ENCODE measurements at regions not wholly inside any gene's neighbourhood (a gene's known extent, or its start where the extent isn't known, plus 50 kb on each side); places are given as distances from the start of the nearest gene placed in this dataset.

- Histone ChIP-seq H3K9me3 (ENCODE audit: insufficient read depth, low read length) (no peaks in the 10 kb centered on the region), H3K4me3 (ENCODE audit: low read length) (no peak overlapping the region), H3K4me1 (ENCODE audit: low read length) (no peaks in the 10 kb centered on the region), H3K4me2 (ENCODE audit: low read length) (no peak overlapping the region), H3K36me3 (replicated peaks; ENCODE audit: low read depth, low read length) (no peaks in the 10 kb centered on the region), H2AFZ (ENCODE audit: low read depth, low read length) (no peak overlapping the region), H3K27me3 (ENCODE audit: low read depth, low read length) (no peaks in the 10 kb centered on the region), H3K27ac (ENCODE audit: low read length) (no peak overlapping the region), H3K9ac (ENCODE audit: low read length) (no peak overlapping the region), H3K79me2 (ENCODE audit: low read length) (no peaks in the 10 kb centered on the region), H4K20me1 (ENCODE audit: insufficient read depth, low read length) (no peaks in the 10 kb centered on the region)
- TF ChIP-seq CTCF (IDR thresholded peaks at IDR 0.05; ENCODE audit: low read depth, low read length): no peak
- TF ChIP-seq EZH2phosphoT487 (IDR thresholded peaks at IDR 0.05; ENCODE audit: low read depth): no peak
Measured at GRCh38 chr12:82146740-82147139, 211.4 kb downstream of the CCDC59 start.

- Histone ChIP-seq H3K4me1 (ENCODE audit: low read length) (no peaks in the 10 kb centered on the region), H3K27ac (ENCODE audit: low read length) (no peak overlapping the region), H3K9ac (ENCODE audit: low read length) (no peak overlapping the region), H4K20me1 (ENCODE audit: insufficient read depth, low read length) (no peaks in the 10 kb centered on the region), H3K4me2 (ENCODE audit: low read length) (no peak overlapping the region), H2AFZ (ENCODE audit: low read depth, low read length) (no peak overlapping the region), H3K9me3 (ENCODE audit: insufficient read depth, low read length) (no peaks in the 10 kb centered on the region), H3K27me3 (ENCODE audit: low read depth, low read length) (no peaks in the 10 kb centered on the region), H3K36me3 (replicated peaks; ENCODE audit: low read depth, low read length) (no peaks in the 10 kb centered on the region), H3K4me3 (ENCODE audit: low read length) (no peak overlapping the region), H3K79me2 (ENCODE audit: low read length) (no peaks in the 10 kb centered on the region)
- TF ChIP-seq CTCF (IDR thresholded peaks at IDR 0.05; ENCODE audit: low read depth, low read length): no peak
Measured at GRCh38 chr12:82144505-82144904, 213.7 kb downstream of the CCDC59 start.

GRCh38 chr12:82132390-82132789 lies 225.8 kb downstream of the CCDC59 start:
- H3K4me1 ChIP-seq (ENCODE audit: low read length): no peaks in the 10 kb centered on the region
- H3K9me3 ChIP-seq (ENCODE audit: insufficient read depth, low read length): no peaks in the 10 kb centered on the region
- H3K4me3 ChIP-seq (ENCODE audit: low read length): no peak overlapping the region
- no peaks in the 10 kb centered on the region for H3K36me3 ChIP-seq (replicated peaks; ENCODE audit: low read depth, low read length)
- no peak overlapping the region for H3K4me2 ChIP-seq (ENCODE audit: low read length)
- H3K9ac ChIP-seq (ENCODE audit: low read length): no peak overlapping the region
- TF ChIP-seq CTCF (IDR thresholded peaks at IDR 0.05; ENCODE audit: low read depth, low read length) (no peak), EZH2phosphoT487 (IDR thresholded peaks at IDR 0.05; ENCODE audit: low read depth) (no peak)
- H3K27me3 ChIP-seq (ENCODE audit: low read depth, low read length): no peaks in the 10 kb centered on the region
- no peaks in the 10 kb centered on the region for H4K20me1 ChIP-seq (ENCODE audit: insufficient read depth, low read length)
- no peak overlapping the region for H3K27ac ChIP-seq (ENCODE audit: low read length)
- H3K79me2 ChIP-seq (ENCODE audit: low read length): no peaks in the 10 kb centered on the region
- H2AFZ ChIP-seq (ENCODE audit: low read depth, low read length): no peak overlapping the region

- Histone ChIP-seq H4K20me1 (ENCODE audit: insufficient read depth, low read length) (no peaks in the 10 kb centered on the region), H3K4me3 (ENCODE audit: low read length) (no peak overlapping the region), H3K27me3 (ENCODE audit: low read depth, low read length) (no peaks in the 10 kb centered on the region), H3K4me1 (ENCODE audit: low read length) (peaks cover 10% of the 10 kb centered on the region), H3K79me2 (ENCODE audit: low read length) (no peaks in the 10 kb centered on the region), H3K9me3 (ENCODE audit: insufficient read depth, low read length) (no peaks in the 10 kb centered on the region), H3K4me2 (ENCODE audit: low read length) (no peak overlapping the region), H3K9ac (ENCODE audit: low read length) (no peak overlapping the region), H2AFZ (ENCODE audit: low read depth, low read length) (no peak overlapping the region), H3K36me3 (replicated peaks; ENCODE audit: low read depth, low read length) (no peaks in the 10 kb centered on the region), H3K27ac (ENCODE audit: low read length) (no peak overlapping the region)
- TF ChIP-seq CTCF (IDR thresholded peaks at IDR 0.05; ENCODE audit: low read depth, low read length) (no peak), EZH2phosphoT487 (IDR thresholded peaks at IDR 0.05; ENCODE audit: low read depth) (no peak)
Measured at GRCh38 chr12:82130762-82131161, 227.4 kb downstream of the CCDC59 start.
